Anterior cingulate cortex (tissue), 58 donors: ENCODE measurements at regions not wholly inside any gene's neighbourhood (a gene's known extent, or its start where the extent isn't known, plus 50 kb on each side); places are given as distances from the start of the nearest gene placed in this dataset.

ENCODE experiments used
- DNase-seq, 58 donors: peaks; one replicate each; lab custom pipeline; 2025; lab: John Stamatoyannopoulos, UW

DNA sequence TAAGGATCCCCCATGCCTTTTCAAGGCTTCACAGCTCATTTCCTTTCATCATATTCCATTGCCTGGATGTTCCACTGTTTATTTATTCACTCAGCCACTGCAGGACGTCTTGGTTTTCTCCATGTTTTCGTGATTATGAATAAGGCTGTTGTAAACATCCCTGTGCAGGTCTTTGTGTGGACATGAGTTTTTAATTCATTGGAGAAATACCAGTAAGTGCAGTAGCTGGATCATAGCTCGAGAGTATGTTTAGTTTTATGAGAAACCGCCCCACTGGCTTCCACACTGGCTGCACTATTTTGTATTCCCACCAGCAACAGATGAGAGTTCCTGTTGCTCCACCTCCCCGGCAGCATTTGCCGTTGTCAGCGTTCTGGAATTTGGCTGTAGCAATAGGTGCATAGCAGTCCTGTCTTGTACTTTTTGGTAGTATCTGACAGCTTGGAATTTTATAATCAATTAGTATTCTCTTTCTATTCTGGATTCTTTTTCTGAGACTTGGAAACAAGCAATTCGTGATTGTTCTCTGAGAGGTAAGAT is 269.9 kb upstream of the PITRM1 start:
- no peak for DNase-seq

DNA sequence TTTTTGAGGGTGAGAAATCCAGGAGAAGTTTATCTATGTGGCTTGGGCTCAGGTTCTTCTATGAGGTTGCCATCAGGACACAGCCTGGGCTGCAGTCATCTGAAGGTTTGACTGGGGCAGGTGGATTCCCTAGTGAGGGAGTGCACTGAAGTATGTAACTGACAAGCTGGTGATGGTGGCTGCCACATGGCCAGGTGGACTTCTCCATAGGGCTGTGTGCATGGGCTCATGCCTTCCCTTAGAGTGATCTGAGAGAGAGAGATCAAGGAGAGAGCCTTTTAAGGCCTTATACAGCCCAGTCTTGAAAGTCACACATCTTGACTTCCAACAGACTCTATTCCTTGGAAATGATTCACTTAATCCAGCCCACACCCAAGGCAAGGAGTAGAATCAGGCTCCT is 266.6 kb upstream of the PITRM1 start:
- no peak for DNase-seq

DNA sequence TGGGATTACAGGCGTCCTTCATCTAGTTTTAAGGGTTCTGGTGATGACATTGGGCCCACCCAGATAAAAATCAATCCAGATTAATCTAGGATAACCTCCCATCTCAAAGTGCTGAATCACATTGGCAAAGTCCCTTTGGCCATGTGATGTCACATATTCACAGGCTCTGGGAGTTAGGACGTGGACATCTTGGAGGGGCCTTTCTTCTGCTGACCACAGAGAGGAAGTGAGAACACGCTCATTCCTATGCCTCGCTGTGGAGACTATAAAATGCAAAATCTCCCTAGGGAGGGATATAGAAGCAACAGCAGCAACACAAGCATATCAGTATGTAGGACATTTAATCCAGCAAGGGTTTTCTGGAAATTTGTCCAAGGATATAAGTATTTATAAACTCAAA is 266.0 kb upstream of the PITRM1 start:
- no peak for DNase-seq

DNA sequence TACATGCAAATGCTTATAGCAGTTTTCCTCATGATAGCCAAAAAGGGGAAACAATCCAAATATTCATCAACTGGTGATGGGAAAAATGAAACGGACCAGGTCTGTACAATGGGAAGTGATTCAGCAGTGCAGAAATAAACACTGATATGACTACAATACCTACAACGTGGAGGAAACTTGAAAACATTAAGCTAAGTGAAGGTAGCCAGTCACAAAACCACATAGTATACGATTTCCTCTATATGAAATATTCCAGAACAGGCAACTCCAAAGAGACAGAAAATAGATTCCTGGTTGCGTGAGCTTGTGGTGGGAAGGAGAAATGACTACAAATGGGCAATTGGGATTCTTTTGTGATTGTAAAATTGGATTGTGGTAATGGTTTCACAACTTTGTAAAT is 263.1 kb upstream of the PITRM1 start:
- no peak for DNase-seq

DNA sequence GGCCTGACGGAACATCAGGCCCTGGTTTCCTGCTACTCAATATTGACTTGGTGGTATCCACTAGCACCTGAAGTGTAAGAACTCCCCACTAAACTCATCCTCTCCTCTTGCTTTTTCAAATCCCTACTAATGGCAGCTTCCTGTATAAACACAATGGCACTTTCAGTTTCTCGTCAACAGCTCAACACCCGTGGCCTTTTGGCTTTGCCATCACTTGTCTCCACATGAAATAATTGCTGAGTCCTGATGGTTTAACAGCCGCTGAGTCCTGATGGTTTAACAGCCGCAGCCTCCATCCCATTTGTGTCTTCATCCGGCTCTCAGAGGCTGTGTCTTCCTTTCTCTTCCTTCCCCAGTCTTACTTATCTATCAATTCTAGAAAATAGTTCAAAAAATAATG is 261.4 kb upstream of the PITRM1 start:
- no peak for DNase-seq

DNA sequence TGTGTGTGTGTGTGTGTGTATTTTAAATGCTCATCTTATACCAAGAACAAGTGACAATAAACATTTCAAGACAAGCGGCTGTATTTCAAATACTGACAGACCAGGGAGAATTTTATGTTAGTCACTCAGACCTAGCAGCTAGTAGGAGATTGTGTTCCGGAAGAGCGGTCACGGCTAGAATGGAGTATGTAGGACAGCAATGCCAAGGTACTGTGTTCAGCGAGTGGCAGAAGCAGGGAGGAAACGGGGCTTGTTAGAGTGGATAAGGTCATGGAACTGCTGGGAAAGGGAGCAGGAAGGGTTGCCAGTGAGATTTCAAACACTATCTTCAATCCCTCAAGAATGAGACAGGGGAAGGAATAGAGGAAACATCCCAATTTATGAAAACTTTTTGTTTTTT is 260.5 kb upstream of the PITRM1 start:
- DNase-seq, result no peak

DNA sequence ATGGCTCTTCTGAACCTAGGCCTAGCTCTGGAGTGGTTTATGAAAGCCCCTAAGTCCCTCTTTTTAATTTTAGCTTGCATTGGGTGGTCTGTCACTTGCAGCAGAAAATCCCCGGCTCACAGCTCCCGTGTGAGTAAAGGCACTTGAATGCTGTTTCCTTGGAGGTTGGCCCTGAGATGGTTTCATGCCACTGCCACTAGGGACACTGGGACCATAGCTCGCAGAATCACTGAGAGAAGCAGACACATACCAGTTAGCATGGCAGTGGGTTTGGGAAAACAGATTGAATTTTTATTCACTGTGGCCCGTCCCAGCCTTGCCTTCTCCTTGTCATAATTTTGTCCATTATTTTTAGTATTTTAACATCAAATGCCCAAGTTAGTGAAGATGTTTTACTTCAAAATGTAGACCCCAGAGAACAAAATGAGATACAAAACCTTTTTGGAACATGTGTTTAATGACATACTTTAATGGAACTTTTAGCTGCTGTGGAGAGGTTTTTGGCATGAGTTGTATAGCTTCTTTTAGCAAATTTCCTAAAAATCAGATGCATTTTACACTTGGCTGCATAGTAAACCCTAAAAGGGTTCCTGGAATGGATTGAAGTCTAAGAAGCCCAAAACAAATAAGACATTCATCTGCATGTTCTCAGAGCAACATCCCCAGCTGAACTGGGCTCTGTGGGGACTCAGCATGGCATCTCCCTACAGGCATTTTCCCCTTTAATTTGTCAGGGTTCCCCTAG is 259.7 kb upstream of the PITRM1 start:
- DNase-seq, result peak in 10 of 58 donors; percentile 3 to 37 (median 13)

DNA sequence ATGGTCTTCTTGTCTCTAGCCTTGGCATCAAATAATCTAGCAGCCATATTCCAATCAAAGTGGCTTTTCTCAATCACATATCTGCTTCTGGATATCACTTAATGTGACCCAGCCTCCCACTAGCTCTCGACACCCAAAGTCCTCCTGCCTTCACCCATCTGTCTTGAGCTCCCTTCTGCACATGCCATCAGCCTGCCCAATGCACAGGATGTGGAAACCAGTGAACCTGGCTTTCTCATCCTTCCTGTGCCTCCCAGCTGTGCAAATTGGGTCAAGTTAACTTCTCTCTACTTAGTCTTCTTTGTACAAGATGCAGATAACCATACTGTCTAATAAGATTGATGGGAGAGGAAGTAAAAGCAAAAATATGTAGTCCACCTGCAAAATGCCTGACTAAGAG is 257.9 kb upstream of the PITRM1 start:
- DNase-seq, result no peak

DNA sequence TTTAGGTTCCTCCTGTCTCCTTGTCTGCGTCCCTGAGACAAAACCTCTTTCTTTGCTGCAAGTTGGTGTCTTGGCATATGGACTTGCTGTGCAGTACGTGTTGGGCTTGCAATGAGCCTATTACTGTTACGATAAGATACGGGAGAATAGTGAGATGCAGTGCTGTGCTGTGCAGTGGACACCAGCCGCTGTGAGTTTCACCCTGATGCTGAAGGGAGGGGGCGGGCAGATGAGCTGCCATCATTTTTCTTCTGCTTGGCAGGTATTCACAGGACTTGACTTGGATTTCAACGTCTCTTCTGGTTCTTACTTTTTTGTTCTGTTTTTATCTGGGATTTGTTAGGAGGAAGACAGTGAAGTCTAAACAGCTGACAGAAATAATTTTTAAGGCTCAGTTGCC is 257.1 kb upstream of the PITRM1 start:
- DNase-seq, result no peak

DNA sequence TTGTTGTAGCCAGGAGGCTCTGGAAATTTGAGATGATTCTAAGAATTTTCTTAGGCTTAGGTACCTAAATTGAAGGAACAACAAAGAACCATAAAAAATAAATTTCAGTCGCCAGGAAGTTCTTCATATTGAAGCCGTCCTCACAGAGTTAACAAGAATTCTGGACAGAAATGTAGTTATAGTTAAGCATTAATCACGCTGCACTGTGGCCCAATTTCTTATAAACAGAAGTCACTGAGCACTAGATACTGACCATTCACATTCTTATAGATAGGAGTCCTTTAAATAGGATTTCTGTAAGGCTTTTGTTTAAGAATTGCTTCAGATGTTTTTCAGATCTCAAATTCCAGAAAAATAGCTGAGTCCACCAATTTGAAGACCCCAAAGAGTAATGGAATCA is 256.2 kb upstream of the PITRM1 start:
- DNase-seq, result no peak

DNA sequence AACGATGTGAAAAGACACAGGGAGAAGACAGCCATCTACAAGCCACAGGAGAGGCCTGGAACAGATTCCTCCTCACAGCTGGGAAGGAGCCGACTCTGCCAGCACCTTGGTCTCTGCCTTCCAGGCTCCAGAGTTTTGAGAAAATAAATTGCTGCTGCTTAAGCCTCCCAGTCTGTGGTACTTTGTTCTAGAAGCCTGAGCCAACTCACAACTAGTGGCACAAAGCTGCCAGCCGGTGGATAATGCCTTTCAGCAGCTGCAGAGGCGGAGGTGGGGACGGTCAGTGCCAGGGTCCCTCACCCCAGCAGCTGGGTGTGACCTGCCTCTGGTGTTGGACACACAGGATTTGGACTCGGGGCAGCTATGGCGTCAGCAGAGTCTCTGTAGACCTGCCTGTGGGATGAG is 255.4 kb upstream of the PITRM1 start:
- DNase-seq, result peak in 4 of 58 donors; percentile 4 to 14 (median 6)

DNA sequence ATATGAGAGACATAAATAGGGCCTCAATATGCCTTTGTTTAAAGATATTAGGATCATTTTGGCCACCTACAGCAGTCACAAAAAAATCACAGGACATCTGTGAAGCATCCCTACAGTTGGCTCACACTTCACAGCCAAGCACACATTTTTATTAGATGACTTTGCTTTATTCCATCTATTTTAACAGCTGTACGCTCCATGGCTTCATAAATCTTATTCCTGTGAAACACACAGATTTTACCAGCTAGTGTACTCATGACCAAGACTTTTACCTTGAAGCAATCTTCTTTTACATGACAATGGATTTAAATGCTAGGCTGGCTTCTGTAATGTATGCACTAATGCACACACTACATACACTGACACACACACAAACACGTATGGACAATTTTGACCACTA is 254.8 kb upstream of the PITRM1 start:
- no peak for DNase-seq

DNA sequence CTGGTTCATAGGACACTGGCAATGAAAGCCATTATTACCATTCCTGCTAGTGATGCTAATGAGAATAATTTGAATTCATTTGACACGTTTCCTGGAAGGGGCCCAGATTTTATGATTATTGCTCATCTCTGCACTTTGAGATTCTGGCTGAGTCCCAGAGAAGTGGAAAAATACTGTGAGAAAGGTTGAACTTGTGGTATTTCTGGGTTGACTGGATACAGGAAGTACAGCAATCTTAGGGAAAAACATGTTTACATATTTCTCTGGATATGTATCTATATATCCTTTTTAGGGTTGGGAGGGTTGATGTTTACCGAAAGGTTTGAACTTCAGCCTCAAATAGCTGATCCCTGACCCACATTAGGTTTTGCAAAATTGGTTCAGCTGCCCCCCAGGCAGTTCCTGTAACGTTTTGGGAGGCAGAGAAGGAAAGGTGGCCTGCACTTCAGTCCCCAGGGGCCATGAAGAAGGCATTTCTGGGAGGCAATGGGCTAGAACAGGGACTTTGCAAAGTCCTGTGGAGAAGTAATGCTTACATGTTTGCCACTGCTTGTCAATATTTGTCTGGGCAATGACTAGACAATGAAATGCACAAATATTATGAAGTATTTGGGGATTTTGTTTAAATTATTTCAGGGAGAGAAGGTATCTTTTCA is 253.7 kb upstream of the PITRM1 start:
- DNase-seq, result no peak

DNA sequence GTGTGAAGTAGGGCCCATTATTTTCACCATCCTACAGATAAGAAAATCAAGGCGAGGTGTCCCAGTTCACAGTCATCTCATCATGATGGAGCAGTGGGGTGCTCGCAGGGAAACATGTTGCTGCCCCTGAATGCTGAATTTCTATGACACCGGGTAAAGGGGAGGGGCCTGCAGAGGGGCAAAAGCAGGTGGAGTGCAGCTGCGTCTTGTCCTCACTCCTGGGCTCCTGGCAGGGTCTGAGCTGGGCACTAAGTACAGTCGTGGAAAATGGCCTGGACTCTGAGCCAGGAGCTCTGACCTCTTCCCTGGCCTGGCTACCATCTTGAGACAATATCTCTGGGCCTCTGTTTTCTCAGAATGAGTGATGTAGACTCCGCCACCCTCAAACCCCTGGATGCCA is 253.1 kb upstream of the PITRM1 start:
- no peak for DNase-seq

DNA sequence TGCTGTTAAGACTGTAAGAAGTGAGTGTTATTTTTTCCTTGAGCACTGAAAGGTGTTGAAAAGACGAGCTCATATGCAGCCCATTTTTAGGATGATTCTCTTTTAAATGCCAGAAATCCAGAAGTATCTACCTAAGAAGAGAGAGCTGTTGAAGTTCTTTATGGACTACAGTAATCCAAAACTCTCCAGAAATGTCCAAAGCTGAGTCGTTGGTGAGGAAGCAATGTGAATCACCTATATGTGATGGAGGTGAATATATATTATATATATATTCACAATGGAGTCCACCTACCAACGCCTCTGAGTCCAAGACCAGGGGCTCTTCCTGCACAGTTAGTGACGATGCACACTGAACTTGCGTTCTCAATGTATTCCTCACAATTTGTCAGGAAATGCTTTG is 252.7 kb upstream of the PITRM1 start:
- DNase-seq, result no peak

DNA sequence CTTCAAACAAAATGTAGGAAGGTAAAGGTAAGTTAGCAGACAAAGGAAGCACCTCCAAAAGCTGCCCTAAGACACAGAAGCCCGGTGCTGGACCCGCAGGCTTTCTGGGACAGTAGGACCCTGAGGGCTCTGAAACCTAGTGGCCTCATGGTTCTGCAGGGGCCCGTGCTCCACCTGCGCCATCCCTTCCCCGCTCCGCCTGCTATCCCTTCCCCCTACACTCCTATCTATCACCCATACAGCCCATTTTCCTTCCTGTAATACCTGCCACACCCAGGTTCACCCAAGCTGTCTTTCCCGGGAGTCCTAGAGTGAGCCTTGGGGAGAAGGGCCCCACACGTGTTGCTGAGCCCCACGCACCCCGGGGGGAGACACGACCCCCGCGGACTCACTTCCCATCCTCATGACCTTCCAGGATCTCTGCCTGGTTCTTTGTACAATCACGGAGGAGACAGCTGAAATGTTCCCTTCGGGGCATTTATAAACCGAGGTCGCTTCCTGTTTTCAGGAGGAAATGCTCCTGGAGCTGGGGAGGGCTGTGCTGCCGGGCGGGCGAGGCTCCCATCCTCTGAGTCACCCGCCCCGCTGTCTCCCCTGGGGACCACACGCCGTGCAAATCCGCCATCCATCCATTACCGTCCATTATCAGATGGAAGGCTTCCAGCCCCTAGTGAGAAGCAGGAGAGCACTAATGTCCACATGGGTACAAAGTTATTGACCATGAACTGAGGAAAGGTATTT is 251.7 kb upstream of the PITRM1 start:
- DNase-seq, result no peak

DNA sequence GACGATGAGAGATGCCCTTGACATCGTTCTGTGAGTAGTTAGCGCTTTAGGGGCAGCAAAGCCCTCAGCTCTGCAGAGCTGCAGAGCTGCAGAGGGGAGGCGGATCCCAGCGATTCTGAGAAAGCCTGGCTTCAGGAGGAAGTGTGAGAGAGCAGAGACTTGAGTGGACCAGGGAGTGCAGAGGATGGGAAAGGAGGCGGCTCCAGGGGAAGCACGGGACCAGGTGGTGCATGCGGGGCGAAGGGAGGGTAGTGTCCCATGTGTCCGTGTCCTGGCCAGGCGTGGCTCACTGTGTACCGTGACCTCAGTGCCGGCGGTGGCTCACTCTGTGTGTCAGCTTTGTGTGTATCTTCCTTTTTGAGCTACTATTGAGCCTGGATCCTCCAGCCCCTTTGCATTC is 250.8 kb upstream of the PITRM1 start:
- no peak for DNase-seq

DNA sequence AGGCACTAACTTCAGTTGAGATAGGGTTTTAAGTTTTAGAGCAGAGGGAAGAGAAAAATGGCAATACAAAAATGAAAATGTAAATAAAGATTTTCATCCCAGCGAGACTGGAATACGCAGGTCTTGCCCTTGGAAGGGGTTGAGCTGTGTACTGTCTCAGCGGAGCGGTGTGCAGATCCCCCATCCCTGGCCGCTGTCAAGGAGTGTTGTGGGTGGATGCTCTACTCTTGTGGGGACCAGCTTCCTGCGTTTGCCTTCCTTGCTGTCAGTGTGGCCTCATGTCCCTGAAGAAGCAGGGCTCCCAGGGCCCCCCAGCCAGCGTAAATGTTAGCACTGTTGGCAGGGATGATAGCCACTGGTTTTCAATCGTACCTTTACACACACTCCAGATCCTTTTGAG is 249.7 kb upstream of the PITRM1 start:
- no peak for DNase-seq

DNA sequence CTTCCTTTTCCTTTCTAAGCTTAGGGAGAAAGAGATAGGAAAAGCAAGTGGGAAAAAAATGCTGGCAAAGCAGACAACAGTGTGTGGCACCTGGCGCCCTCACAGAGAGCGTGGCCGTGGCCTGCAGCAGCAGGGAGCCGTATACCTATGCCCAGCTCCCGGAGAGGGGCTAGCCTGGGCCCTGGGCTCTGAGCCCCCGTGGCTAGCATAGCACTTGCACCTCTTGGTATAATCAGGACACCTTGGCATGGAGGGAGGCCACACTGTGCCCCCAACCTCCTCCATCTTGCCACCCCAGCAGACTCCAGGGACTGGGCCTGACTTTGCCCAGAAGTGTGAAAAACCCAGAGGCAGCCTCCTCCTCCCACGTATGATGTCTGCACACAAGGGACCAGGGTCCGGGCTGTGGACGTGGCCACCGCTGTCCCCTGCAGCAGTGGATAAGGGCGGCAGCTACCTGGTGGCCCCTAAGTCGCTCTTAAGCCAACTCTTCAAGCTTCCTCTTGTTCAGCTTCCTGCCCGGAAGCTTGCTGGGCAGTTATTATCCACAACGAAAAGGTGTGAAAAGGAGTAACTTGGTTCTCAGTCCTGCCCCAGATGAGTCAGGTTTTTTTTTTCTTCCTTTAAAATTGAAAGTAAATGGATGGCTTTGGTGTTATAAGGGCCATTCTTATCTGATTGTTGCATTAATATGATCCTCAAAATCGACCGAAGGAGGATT is 249.1 kb upstream of the PITRM1 start:
- DNase-seq, result no peak

DNA sequence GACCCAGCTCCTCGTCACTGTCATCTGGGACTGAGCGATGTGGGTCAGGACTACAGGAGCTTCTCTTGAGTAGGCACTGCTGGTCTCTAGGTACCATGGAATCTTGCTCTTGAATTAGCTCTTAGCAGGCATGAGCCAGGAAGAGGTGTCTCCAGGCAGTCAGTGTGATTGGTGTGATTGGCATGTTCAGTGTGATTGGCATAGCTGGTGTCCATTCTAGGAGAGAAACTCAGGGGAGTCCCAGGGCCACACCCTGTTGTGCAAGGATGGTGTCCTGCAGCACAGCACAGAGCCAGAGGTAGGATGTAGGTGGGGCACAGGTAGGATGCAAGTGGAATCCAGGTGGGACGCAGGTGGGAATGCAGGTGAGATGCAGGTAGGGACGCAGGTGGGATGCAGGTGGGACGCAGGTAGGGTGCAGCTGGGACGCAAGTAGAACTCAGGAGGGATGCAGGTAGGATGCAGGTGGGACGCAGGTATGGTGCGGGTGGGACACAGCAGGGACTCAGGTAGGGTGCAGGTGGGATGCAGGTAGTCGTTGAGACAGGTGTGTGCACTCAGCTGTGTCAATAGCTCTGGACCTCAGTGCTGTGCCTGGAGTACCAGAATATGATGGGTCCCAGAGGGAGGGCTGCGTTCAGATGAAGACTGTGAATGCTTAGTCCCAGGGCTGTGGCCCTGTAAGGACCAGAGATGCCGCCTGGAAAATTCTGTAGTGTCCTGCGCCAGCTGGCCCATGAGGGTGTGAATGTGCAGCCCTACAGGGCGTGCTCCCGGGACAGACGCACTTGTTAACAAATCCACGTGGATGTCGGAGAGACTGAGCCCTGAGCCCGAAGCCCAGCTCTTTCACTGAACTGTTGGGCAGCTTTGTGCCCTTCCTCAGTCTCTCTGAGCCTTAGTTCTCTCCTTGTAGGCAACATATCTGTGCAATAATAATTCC is 248.2 kb upstream of the PITRM1 start:
- DNase-seq, result no peak
